HepG2 (cell line): ENCODE measurements at regions not wholly inside any gene's neighbourhood (a gene's known extent, or its start where the extent isn't known, plus 50 kb on each side); places are given as distances from the start of the nearest gene placed in this dataset.

Experiments
- ATAC-seq: fragments of 200-7000 bp; cut with Tn5 transposase; 3 replicates; pipeline ENCODE4 v1.9.1; 2020; ENCODE audit warnings: mild to moderate bottlenecking, moderate library complexity
- BruUV-seq: library from RNA; stranded (reverse); fragments of 400-500 nt; replicated peaks from 2 replicates; lab custom pipeline; 2021; lab: Mats Ljungman, UMichigan
- CTCF ChIA-PET: fragments of 300-600 bp; formaldehyde crosslinking; extraction: SDS; loops from one replicate; lab custom pipeline; 2021; ENCODE audit warnings: low total read pairs, inconsistent platforms, low intra/inter-chr PET ratio; lab: Yijun Ruan, JAX
- POLR2A ChIA-PET: fragments of 350-600 bp; sonication (Branson Sonifier 250); formaldehyde crosslinking; loops from one replicate; lab custom pipeline; 2020; ENCODE audit warnings: antibody characterized with exemption, inconsistent platforms; lab: Yijun Ruan, JAX
- DNase-seq: peaks from one replicate; pipeline ENCODE4 v3.0.0-alpha.2; 2015; ENCODE audit warnings: low spot score
- FAIRE-seq: peaks from 3 replicates; lab custom pipeline; 2011; peaks lifted over from hg19 to GRCh38; lab: Jason Lieb, UNC
- H2AFZ ChIP-seq: one replicate; pipeline ENCODE4 v1.6.1; 2011; ENCODE audit warnings: low read length, inconsistent platforms
- H3K27ac ChIP-seq: fragments of 300-600 bp; 3 replicates; pipeline ENCODE4 v1.8.0; 2011; ENCODE audit warnings: mixed run types, mild to moderate bottlenecking, mixed read lengths, low read length, inconsistent platforms; ENCODE audit not compliant: insufficient read depth; ENCODE audit errors: extremely low read length
- H3K27me3 ChIP-seq, 2 experiments: fragments of 200-600 bp in 1 of 2; 2 replicates in 1 of 2; 3 replicates in 1 of 2; pipeline versions ENCODE4 v1.6.0 to v1.8.0; 2011; ENCODE audit warnings: low read length in 2 of 2, mild to moderate bottlenecking in 2 of 2, moderate library complexity in 2 of 2, inconsistent platforms in 1 of 2; ENCODE audit not compliant: insufficient read depth in 2 of 2, control insufficient read depth in 1 of 2
- H3K36me3 ChIP-seq, 2 experiments: fragments of 200-600 bp in 1 of 2; replicated peaks in 1 of 2; 2 replicates in 1 of 2; 3 replicates in 1 of 2; pipeline versions ENCODE4 v1.5.1 to v1.8.0; 2011; ENCODE audit warnings: low read length in 2 of 2, inconsistent platforms in 1 of 2; ENCODE audit not compliant: insufficient read depth in 2 of 2, control insufficient read depth in 1 of 2
- H3K4me1 ChIP-seq: 2 replicates; pipeline ENCODE4 v1.5.1; 2012; ENCODE audit warnings: low read length, inconsistent platforms; ENCODE audit not compliant: insufficient read depth
- H3K4me2 ChIP-seq: 2 replicates; pipeline ENCODE4 v1.6.0; 2011; ENCODE audit warnings: low read depth, low read length, inconsistent platforms
- H3K4me3 ChIP-seq, 3 experiments: fragments of 200-600 bp in 1 of 3; sonication (generic), shearing (Covaris generic) in 1 of 3; replicated peaks in 1 of 3; 2 replicates each; pipeline ENCODE4 v1.5.1; 2011 to 2016; ENCODE audit warnings: low read length in 3 of 3, inconsistent platforms in 2 of 3, low read depth in 2 of 3, mild to moderate bottlenecking in 2 of 3, control low read depth in 1 of 3, mixed read lengths in 1 of 3; ENCODE audit not compliant: insufficient read depth in 1 of 3
- H3K79me2 ChIP-seq: one replicate; pipeline ENCODE4 v1.6.1; 2011; ENCODE audit warnings: low read length, inconsistent platforms; ENCODE audit not compliant: insufficient read depth
- H3K9ac ChIP-seq: 2 replicates; pipeline ENCODE4 v1.6.0; 2011; ENCODE audit warnings: mild to moderate bottlenecking, low read depth, low read length, inconsistent platforms; ENCODE audit not compliant: insufficient read depth
- H3K9me3 ChIP-seq: 2 replicates; pipeline ENCODE4 v1.5.1; 2012; ENCODE audit warnings: mild to moderate bottlenecking, low read length
- H4K20me1 ChIP-seq: 2 replicates; pipeline ENCODE4 v1.6.0; 2011; ENCODE audit warnings: inconsistent platforms, mild to moderate bottlenecking, low read length, moderate library complexity; ENCODE audit not compliant: insufficient read depth
- DR1 ChIP-seq: sonication (generic); formaldehyde crosslinking; IDR thresholded peaks from 2 replicates; pipeline ENCODE4 v1.8.0; 2021; ENCODE audit warnings: mild to moderate bottlenecking, missing genetic modification reagents, inconsistent platforms
- FOXJ3 ChIP-seq: sonication (generic); formaldehyde crosslinking; IDR thresholded peaks from 2 replicates; pipeline ENCODE4 v1.4.0; 2020; ENCODE audit warnings: missing genetic modification reagents, mild to moderate bottlenecking, borderline replicate concordance
- FOXP1 ChIP-seq, 2 experiments: fragments of 450-650 bp in 1 of 2; IDR thresholded peaks; 2 replicates each; pipeline ENCODE4 v1.6.1; 2017 to 2018; ENCODE audit warnings: antibody characterized with exemption in 1 of 2
- NFATC3 ChIP-seq: sonication (generic); formaldehyde crosslinking; IDR thresholded peaks from 2 replicates; pipeline ENCODE4 v1.5.1; 2020; ENCODE audit warnings: mild to moderate bottlenecking, missing genetic modification reagents
- NFYC ChIP-seq: IDR thresholded peaks from 2 replicates; pipeline ENCODE4 v1.6.1; 2016; ENCODE audit warnings: missing genetic modification reagents, missing compliant biosample characterization
- NONO ChIP-seq, 2 experiments: fragments of 450-650 bp in 1 of 2; sonication (generic) in 1 of 2; formaldehyde crosslinking in 1 of 2; IDR thresholded peaks in 1 of 2; conservative IDR thresholded peaks in 1 of 2; 2 replicates each; pipeline versions ENCODE4 v1.6.1 to v1.8.0; 2017 to 2022; ENCODE audit warnings: mild to moderate bottlenecking in 1 of 2, missing genetic modification reagents in 1 of 2, moderate library complexity in 1 of 2
- POGZ ChIP-seq: sonication (generic); formaldehyde crosslinking; IDR thresholded peaks from 2 replicates; pipeline ENCODE4 v1.4.0; 2020; ENCODE audit warnings: mild to moderate bottlenecking, missing genetic modification reagents
- STAG1 ChIP-seq: sonication (generic); formaldehyde crosslinking; IDR thresholded peaks from 2 replicates; pipeline ENCODE4 v1.4.0; 2020; ENCODE audit warnings: missing genetic modification reagents
- SUZ12 ChIP-seq: fragments of 150-350 bp; IDR thresholded peaks from 2 replicates; pipeline ENCODE4 v1.6.1; 2014; ENCODE audit warnings: low read depth, low read length
- TP53 ChIP-seq: sonication (generic); formaldehyde crosslinking; conservative IDR thresholded peaks from 2 replicates; pipeline ENCODE4 v1.4.0; 2020; ENCODE audit warnings: missing genetic modification reagents
- U2AF1 ChIP-seq: fragments of 200-400 bp; formaldehyde crosslinking; optimal IDR thresholded peaks from 2 replicates; pipeline ENCODE3; 2017; ENCODE audit warnings: mild to moderate bottlenecking, low read depth, low read length
- ZNF724P ChIP-seq: sonication (generic); formaldehyde crosslinking; IDR thresholded peaks from 2 replicates; pipeline ENCODE4 v1.8.0; 2022; ENCODE audit warnings: missing genetic modification reagents, borderline replicate concordance
- WGBS: methylation state at CpG from one replicate; pipeline ENCODE4 v1.1.6; 2017; ENCODE audit warnings: low lambda C conversion rate; 5-methylcytosine and 5-hydroxymethylcytosine counted together
- in situ Hi-C: cut with HindIII; loops from 2 replicates; pipeline ENCODE4 v1.10.0; 2017; ENCODE audit warnings: low pct_unique_long_range_greater_than_20kb; ENCODE audit not compliant: extremely low pct_ligation_motif_present
- intact Hi-C: fragments of 100-400 bp; cut with micrococcal nuclease; formaldehyde crosslinking; loops from one replicate; pipeline ENCODE4 v1.10.0; 2022; ENCODE audit not compliant: unreplicated experiment
- TF ChIP-seq, protein P1 (sequence below): sonication (generic); formaldehyde crosslinking; IDR thresholded peaks from 2 replicates; pipeline ENCODE4 v1.8.1; 2023; ENCODE audit warnings: mild to moderate bottlenecking, moderate library complexity, missing genetic modification reagents
- TF ChIP-seq, protein P2 (sequence below): sonication (generic); formaldehyde crosslinking; IDR thresholded peaks from 2 replicates; pipeline ENCODE4 v1.8.1; 2023; ENCODE audit warnings: mild to moderate bottlenecking, inconsistent platforms, moderate library complexity, missing genetic modification reagents, borderline replicate concordance
- TF ChIP-seq, protein P3 (sequence below): sonication (generic); formaldehyde crosslinking; IDR thresholded peaks from 2 replicates; pipeline ENCODE4 v1.4.0; 2020; ENCODE audit warnings: missing genetic modification reagents, borderline replicate concordance
- TF ChIP-seq, protein P4 (sequence below), 2 experiments: fragments of 450-650 bp in 1 of 2; sonication (generic) in 1 of 2; formaldehyde crosslinking; IDR thresholded peaks; 2 replicates each; pipeline versions ENCODE4 v1.5.0 to v1.8.0; 2020 to 2022; ENCODE audit warnings: mild to moderate bottlenecking in 1 of 2, missing genetic modification reagents in 1 of 2

DNA sequence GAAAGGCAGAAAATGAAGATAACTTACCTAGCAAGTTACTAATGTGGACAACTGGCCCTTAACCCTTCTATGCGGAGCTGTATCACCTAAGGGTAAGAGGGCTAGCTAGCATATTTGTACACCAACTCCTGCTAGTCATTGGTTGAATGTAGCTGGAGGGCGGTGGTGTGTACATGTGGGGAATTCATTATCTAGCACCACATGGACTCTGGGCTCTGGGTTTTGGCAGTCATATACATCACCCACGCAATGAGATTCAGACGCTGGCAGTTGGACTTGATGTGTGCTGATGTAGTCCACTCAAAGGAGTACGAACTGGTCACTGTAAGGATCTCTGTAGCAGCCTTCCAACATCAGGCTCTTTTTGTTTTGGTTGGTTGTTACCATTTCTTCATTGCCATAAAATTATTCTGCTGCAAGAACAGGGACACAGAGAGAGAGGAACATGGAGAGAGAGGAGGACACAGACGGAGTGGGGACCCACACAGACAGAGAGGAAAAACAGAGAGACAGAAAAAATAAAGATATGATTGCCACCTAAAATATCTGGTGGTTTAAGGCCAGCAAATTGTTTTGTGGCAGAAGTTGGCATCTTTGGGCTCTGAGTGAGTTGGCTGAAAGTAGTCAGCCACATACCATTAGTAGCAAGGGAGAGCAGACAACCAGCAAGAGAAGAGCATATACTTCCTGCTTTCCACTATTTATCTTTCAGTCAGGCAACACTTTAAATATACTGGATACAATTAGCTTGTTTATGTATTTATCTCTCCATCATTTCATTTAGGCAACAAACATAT lies 76.7 kb upstream of the MTPN start (continued):
- TF ChIP-seq, protein P1, sequence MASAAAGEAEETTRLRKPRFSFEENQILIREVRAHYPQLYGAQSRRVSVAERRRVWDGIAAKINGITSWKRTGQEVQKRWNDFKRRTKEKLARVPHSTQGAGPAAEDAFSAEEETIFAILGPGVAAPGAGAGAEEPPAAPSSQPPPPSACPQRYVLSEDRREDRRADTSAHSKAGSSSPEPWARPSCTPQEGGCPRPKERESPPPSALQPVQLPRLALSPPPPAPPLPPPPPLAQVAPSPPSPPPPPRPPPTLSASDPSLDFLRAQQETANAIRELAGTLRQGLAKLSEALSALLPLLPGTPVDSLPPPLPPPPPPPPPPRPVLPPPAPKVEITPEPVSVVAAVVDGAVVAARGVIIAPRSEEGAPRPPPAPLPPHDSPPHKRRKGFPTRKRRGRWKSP (CRISPR knock-in tag): no peak
- TF ChIP-seq FOXP1 (IDR thresholded peaks at IDR 0.05) (no peak), FOXP1 (CRISPR knock-in tag; IDR thresholded peaks at IDR 0.05) (no peak)

DNA sequence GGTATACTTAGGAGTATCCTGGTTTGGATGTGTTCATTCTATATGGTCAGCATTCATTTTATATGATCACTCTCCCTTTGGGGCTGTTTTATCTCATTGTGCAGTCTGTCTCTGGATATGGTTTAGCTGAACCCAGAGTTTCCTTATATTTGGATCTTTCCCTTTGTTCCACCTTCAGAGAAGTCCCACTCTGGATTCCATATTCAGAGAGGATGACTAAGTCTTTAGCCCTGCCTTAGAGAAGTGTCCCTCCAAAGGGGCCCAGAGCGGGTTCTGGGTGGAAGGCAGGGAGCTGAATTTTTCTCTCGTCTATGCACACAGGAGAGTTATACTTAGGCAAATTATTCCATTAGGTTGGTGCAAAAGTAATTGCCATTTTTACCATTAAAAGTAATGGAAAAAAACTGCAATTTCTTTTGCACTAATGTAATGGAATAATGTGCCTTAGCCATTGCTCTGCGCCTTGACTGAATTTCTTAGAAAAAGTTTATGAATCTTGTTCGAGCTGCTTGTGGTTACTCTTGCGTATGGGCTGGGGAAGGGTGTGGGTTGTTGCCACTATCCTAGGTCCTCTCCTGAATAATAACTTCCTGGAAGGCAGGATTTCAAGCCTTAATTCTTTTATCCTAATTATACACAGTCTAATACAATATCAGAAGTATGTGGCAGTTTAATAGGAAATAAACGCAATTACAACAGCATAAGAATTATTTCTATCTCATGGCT lies 74.2 kb upstream of the MTPN start:
- ATAC-seq (no peak), FAIRE-seq (no peak), DNase-seq (no peak)
- H3K27ac ChIP-seq: no peak overlapping the region
- no peak overlapping the region for H3K4me2 ChIP-seq
- BruUV-seq: no TSS peak
- ChIA-PET POLR2A (no interaction called here), CTCF (no interaction called here)
- no peak overlapping the region for H3K4me3 ChIP-seq
- in situ Hi-C loops: no loop called here
- H3K27me3 ChIP-seq: no peaks in the 10 kb centered on the region
- H4K20me1 ChIP-seq: no peaks in the 10 kb centered on the region
- intact Hi-C loops: no loop called here
- no peaks in the 10 kb centered on the region for H3K9me3 ChIP-seq
- no peak overlapping the region for H3K9ac ChIP-seq
- 11% methylated on average over 6 of the region's 6 CpGs for WGBS
- no peaks in the 10 kb centered on the region for H3K4me1 ChIP-seq
- H3K79me2 ChIP-seq: no peaks in the 10 kb centered on the region
- H3K36me3 ChIP-seq: no peaks in the 10 kb centered on the region
- H2AFZ ChIP-seq: no peak overlapping the region
- TF ChIP-seq NFYC (CRISPR knock-in tag) (no peak), TP53 (CRISPR knock-in tag) (no peak), STAG1 (CRISPR knock-in tag) (no peak), POGZ (CRISPR knock-in tag) (no peak), FOXJ3 (CRISPR knock-in tag) (no peak), ZNF724P (no peak), NFATC3 (CRISPR knock-in tag) (no peak), U2AF1 (no peak), SUZ12 (no peak), DR1 (CRISPR knock-in tag) (no peak), NONO (IDR thresholded peaks at IDR 0.05) (no peak), NONO (CRISPR knock-in tag; conservative IDR thresholded peaks at IDR 0.05) (no peak)
- TF ChIP-seq, protein P2, sequence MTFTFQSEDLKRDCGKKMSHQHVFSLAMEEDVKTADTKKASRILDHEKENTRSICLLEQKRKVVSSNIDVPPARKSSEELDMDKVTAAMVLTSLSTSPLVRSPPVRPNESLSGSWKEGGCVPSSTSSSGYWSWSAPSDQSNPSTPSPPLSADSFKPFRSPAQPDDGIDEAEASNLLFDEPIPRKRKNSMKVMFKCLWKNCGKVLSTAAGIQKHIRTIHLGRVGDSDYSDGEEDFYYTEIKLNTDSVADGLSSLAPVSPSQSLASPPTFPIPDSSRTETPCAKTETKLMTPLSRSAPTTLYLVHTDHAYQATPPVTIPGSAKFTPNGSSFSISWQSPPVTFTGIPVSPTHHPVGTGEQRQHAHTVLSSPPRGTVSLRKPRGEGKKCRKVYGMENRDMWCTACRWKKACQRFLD (CRISPR knock-in tag): no peak
- TF ChIP-seq, protein P3, sequence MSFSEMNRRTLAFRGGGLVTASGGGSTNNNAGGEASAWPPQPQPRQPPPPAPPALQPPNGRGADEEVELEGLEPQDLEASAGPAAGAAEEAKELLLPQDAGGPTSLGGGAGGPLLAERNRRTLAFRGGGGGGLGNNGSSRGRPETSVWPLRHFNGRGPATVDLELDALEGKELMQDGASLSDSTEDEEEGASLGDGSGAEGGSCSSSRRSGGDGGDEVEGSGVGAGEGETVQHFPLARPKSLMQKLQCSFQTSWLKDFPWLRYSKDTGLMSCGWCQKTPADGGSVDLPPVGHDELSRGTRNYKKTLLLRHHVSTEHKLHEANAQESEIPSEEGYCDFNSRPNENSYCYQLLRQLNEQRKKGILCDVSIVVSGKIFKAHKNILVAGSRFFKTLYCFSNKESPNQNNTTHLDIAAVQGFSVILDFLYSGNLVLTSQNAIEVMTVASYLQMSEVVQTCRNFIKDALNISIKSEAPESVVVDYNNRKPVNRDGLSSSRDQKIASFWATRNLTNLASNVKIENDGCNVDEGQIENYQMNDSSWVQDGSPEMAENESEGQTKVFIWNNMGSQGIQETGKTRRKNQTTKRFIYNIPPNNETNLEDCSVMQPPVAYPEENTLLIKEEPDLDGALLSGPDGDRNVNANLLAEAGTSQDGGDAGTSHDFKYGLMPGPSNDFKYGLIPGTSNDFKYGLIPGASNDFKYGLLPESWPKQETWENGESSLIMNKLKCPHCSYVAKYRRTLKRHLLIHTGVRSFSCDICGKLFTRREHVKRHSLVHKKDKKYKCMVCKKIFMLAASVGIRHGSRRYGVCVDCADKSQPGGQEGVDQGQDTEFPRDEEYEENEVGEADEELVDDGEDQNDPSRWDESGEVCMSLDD (CRISPR knock-in tag): no peak
- TF ChIP-seq, protein P4, sequence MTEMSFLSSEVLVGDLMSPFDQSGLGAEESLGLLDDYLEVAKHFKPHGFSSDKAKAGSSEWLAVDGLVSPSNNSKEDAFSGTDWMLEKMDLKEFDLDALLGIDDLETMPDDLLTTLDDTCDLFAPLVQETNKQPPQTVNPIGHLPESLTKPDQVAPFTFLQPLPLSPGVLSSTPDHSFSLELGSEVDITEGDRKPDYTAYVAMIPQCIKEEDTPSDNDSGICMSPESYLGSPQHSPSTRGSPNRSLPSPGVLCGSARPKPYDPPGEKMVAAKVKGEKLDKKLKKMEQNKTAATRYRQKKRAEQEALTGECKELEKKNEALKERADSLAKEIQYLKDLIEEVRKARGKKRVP (CRISPR knock-in tag; IDR thresholded peaks at IDR 0.05): no peak
